ENCODE measurements at regions not wholly inside any gene's neighbourhood (a gene's known extent, or its start where the extent isn't known, plus 50 kb on each side); places are given as distances from the start of the nearest gene placed in this dataset.

GRCh38 chr9:71589612-71590011, 178.7 kb downstream of the CEMIP2 start:
- DNase-seq (ENCODE audit: low spot score): no peak

DNA sequence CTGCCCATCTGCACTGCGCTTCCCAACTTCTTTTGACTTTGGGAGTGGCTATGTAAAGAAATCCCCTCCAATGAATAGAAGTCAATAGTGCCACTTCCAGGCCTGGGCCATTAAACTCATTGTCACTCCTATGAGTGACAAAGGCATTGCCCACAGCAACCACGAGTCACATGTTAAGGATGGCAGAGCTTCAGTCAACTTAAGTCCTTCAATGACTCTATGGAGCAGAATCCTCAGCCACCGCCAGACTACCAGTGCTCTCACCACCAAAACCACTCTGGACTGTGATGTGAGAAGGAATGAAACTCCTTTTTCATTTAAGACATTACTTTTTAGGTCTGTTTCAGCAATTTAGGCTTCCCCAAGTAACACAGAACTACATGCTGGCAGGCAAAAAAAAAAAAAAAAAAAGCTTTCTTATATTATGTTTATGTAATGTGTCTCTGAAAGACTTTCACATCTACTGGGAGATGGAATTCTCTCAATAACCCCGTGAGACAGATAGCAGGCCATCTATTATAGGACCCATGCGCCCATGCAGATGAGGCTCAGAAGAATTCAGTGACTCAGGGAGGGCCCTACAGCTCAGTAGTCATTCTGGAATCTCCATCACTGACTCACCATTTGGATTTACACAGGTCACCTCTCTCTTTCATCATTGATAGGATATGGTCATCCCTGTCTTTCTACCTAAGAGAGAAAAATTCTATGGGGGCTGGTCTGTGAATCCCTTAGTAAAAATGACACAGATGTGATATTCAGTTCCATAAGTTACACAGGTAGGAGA, 180.5 kb downstream of the CEMIP2 start:
- DNase-seq (ENCODE audit: low spot score): peak; percentile 21

GRCh38 chr9:71583792-71584191, 184.5 kb downstream of the CEMIP2 start:
- DNase-seq (ENCODE audit: low spot score): no peak

DNA sequence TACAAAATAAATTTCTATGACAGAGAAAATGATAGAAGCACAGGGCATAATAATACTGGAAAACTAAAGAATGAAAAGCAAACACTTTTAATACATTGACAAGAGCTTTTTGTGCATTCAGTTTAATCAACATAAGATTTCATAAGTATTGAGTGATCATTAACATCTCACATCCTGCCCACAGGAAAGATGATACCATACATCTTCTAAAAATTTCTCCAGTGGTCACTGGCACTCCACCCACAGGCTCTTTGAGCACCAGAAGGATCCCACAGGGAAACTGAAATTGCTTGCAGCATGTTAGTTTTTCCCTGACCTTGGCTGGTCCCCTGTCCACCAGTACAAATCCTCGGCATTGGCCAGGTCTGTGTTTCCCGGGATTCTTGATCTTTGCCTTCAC, 186.0 kb downstream of the CEMIP2 start:
- DNase-seq (ENCODE audit: low spot score): no peak

DNA sequence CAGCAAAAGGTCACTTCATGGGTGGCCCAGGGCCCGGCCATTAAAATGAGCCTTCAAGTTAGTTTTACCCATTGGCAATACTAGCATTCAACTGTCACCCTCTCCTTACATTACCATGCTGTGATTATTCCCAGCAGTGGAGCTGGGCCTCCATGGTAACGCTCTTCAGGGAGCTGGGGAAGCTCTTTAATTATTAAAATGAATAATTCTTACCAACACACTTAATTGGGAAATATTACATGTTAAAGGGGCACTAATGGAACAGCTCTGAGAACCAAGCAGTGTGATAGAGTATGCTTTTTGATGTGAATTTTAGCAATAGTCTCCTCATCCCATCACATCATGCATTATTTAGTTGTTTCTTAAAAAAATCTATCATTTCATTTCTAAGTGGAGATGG, 187.2 kb downstream of the CEMIP2 start:
- DNase-seq (ENCODE audit: low spot score): no peak

- DNase-seq (ENCODE audit: low spot score): no peak
Observed at GRCh38 chr9:71571186-71571585, 197.1 kb downstream of the CEMIP2 start.

- no peak for DNase-seq (ENCODE audit: low spot score)
Observed at GRCh38 chr9:71567890-71568289, 200.4 kb downstream of the CEMIP2 start.

DNA sequence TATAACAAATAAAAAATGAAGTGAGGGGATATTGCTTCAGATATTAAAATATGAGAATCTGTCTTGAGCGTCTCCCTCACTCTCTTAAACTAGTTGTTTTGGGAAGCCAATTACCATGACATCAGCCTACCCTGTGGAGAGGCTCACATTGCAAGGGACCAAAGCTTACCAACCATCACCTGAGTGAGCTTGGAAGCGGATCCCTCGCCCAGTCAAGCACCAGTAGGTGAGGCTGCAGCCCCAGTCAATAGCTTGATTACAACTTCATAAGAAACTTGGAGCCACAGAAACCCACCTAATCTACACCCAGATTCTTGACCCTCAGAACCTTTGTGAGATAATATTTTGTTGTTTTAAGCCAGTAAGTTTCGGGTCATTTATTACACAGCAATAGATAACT, 206.2 kb downstream of the CEMIP2 start:
- no peak for DNase-seq (ENCODE audit: low spot score)

DNA sequence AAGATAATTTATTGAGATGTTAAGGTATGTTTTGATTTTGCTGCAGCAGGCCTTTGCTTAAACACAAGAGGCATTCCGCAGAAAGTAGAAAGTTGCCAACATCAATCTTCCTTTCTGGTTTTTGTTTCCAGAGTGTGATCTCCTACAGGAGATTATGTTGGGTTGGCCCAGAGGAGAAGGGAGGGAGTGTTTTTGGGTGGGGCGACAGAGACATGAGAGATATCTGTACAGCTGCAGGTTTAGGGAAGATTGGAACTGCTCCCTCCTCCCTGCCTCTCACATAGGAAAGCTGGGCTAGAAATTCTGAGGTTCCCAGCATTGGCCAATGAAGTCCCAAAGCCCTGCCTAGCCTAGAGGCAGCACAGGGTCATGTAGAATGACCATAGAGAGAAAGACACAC, 211.0 kb downstream of the CEMIP2 start:
- no peak for DNase-seq (ENCODE audit: low spot score)

GRCh38 chr9:71552480-71552879, 215.8 kb downstream of the CEMIP2 start:
- no peak for DNase-seq (ENCODE audit: low spot score)

DNA sequence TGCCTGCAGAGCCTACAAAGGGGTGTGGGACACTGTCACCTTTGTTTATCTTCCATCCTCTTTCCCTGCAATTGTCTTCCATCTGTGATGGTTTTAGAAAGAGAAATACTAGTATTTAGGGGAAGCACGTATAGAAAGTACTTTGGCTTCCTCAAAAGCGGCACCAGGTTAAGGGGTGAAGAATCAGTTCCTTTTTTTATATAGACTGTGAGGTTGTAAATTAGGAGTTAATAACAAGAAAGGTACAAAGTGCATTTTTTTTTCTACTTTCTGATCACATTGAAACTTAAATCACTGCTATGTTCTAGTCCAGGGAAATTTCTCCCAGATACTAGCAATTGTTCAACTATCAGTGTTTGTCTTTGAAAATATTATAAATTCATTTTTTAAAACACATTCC, 219.3 kb downstream of the CEMIP2 start:
- DNase-seq (ENCODE audit: low spot score): no peak

DNA sequence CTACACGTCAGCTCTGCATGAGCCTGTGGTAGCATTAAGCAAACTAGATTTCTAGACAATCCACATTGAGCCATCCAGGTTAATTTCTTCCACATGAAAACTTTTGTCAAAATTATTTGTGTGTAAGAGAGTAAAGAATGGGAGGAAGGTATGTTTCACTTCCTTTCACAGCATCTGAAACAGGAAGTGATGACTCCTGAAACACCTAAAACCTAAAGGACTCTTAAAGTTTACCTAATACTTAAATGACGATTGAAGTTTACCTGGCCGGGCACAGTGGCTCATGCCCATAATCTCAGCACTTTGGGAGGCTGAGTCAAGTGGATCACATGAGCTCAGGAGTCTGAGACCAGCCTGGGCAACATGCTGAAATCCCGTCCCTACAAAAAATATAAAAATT, 223.8 kb downstream of the CEMIP2 start:
- DNase-seq (ENCODE audit: low spot score): no peak

DNA sequence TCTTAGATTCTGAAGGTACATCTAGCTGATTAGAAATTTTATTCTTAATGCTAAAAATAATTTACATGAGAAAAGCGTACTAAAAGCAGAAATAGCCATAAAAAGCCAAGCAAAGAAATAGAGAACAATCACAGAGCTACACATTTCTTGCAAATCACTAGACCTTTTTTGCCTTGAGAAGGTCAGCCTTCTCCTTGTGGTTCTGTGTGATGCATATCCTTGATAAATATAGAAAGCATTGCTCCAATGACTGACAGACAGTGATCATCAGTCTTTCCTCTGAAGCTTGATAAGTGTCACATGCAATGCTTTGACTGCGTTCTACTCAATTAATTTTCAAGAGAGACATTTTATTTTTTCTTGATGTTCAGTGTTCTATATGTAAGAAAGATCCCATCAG, 226.9 kb downstream of the CEMIP2 start:
- DNase-seq (ENCODE audit: low spot score): no peak

DNA sequence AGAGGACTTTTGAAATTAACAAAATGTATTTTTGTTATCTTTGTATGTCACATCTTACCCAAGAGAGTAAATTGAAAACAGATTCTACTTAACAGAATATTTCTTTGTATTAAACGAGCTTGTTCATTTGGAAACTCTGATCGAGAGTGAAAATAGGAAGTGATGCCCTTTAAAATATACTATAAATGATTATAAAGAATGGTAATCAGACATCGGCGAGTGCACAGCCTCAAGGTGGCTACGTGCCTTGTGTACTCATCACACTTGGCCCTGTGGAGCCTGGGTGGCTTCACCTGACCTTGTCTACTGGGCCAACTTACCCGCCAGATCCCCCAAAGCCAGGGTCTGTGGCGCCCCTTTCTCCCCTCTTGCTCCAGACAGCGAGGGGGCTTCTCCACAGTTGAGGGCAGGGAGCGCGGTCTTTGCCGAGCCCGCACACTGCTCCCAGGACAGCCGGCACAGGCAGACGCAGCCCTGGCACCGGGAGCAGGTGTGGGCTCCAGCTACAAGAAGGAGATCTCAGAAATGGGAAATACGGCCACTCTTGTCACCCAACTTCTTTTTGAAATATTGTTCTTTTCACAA, 243.2 kb downstream of the CEMIP2 start:
- DNase-seq (ENCODE audit: low spot score): no peak

DNA sequence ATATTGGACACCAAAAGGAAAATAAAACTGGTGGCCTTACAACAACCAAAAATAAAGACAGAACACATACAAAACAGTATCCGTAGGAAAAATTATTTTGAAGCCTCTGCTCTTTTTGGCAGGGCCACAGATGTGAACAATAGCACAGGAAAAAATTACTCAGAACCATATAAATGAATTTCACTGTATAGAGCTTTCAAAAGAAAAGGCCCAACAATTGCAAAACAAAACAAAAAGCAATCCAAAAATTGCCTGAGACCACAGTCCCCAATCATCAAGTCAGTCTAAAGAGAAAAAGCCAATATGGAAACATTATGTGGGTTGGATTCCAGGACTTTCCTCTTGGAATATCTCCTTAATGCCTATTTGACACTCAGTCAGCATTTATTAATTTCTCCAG, 243.8 kb downstream of the CEMIP2 start:
- no peak for DNase-seq (ENCODE audit: low spot score)

- DNase-seq (ENCODE audit: low spot score): no peak
Observed at GRCh38 chr9:71521132-71521531, 247.2 kb downstream of the CEMIP2 start.

- no peak for DNase-seq (ENCODE audit: low spot score)
Observed at GRCh38 chr9:71519098-71519696, 249.1 kb downstream of the CEMIP2 start.

GRCh38 chr9:71518045-71518827, 250.1 kb downstream of the CEMIP2 start:
- no peak for DNase-seq (ENCODE audit: low spot score)

DNA sequence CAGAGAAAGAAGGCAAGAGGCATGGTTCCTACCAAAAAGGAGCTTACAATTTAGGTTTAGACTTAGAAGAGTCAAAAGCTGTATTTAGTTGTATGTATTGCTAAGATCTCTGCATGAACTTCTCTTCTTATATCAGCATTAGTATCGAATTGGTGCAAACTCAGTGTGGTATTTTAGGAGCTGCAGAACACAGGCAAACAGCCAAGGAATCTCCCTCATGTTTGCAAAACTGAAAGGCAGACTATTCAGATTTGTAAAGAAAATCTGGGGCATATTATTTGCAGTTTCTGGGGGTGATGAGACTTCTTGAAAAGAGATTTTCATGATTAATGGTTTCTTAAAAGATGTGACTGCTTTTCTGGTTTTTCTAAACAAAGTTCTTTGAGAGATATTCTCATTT, 252.7 kb downstream of the CEMIP2 start:
- DNase-seq (ENCODE audit: low spot score): no peak

- DNase-seq (ENCODE audit: low spot score): no peak
Observed at GRCh38 chr9:71515107-71515506, 253.2 kb downstream of the CEMIP2 start.

DNA sequence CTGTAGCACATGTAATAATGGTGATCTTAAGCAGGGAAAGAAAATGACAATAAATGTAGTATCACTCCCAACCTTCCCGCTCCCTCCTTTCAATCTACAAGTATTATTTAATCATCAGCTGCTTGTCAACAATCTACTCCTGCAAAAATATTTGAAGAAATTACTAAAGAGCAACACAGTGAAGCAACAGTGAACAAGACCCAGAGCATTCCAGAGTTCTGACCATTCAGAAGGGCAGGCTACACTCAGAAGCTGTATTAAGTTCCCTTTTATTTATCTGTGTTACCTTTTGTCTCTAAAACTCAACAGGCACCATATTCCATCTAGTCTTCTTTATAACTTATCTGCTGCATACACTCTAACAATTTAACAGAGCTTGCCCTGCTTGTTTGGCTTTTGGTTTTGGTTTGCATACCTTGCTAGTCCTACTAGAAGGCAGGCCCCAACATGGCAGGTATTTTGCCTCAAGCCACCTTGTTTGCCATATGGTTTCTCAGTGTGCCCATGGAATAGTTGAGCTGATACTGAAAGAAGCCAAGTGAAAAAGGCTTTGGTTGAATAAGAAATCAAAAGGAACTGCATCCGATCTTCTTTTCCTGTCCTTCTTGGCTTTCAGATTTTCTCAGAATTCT, 253.9 kb downstream of the CEMIP2 start:
- no peak for DNase-seq (ENCODE audit: low spot score)

DNA sequence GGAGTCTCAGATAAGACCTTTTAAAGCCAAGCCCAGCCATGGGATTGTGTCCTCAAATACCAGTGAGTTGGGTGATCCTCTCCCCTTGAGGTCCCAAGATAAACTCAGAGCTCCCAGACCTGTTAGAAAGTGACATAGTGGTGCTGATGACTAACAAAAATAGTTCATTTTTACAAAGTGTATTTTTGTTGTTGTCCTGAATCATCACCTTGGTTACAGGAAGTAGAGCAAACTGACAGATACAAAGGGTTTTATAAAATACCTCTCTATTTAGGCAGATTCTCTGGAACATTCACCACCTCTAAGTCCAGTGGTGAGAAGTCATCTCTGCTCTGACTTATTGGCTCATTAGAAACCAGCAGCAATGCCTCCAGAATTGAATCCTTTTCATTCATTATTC, 259.3 kb downstream of the CEMIP2 start:
- no peak for DNase-seq (ENCODE audit: low spot score)
